Forelimb muscle (tissue), 1 donor: ENCODE measurements at regions not wholly inside any gene's neighbourhood (a gene's known extent, or its start where the extent isn't known, plus 50 kb on each side); places are given as distances from the start of the nearest gene placed in this dataset.

Experiments used
- DNase-seq: peaks from one replicate; pipeline ENCODE4 v3.0.0-alpha.2; 2013; ENCODE audit warnings: low read depth

GRCh38 chr9:105860516-105860915 is 166.2 kb downstream of the TMEM38B start:
- DNase-seq, result no peak

DNA sequence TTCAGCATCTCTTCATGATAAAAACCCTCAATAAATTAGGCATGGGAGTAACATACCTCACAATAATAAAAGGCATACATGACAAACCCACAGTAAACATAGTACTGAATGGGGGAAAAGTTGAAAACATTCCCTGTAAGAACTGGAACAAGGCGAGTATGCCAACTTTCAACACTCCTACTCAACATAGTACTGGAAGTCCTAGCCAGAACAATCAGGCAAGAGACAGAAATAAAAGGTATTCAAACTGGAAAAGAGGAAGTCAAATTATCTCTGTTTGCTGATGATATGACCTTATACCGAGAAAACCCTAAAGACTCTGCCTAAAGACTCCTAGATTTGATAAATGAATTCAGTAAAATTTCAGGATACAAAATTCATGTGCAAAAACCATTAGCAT is 167.6 kb downstream of the TMEM38B start:
- no peak for DNase-seq

- DNase-seq, result no peak
Measured at GRCh38 chr9:105864248-105864898, 170.0 kb downstream of the TMEM38B start.

DNA sequence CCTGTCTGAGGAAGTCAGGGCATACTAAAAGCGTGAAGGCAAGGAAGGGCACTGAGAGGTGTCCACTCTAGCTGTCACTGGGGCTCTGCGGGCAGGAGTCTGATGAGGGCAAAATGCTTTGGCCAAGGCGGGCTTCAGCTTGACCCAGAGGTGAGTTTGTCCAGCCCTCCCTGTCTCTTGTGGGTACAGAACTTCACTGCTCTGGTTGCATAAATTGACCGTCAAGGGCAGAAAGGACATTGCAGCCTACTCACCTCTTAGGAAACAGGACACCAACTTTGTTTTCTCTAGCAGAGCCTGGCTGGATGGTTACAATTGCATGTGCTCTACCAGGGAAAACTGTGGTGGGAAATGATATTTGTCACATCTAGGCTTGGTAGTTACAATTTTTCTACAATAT is 170.9 kb downstream of the TMEM38B start:
- no peak for DNase-seq

GRCh38 chr9:105871540-105871939 is 177.2 kb downstream of the TMEM38B start:
- no peak for DNase-seq

GRCh38 chr9:105873801-105874200 is 179.5 kb downstream of the TMEM38B start:
- no peak for DNase-seq

GRCh38 chr9:105877721-105878120 is 183.4 kb downstream of the TMEM38B start:
- DNase-seq, result no peak

DNA sequence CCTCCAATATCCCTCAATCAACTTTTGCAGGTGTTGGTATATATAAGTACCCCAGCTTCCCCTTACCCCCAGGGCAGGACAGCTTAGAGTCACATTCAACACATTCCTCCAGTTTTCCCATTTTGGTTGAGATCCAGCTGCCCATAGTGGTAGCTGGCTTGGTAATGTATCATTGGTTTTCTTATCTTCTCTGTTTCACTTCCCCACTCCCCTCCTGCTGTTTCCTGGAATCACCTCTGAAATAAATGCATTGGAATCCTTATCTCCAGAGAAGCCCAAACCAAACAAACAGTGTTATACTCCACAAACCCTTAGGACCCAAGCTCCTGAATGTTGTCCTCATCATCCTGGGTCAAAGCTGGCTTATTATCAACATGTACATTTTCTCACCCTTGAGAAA is 184.8 kb downstream of the TMEM38B start:
- DNase-seq, result no peak

DNA sequence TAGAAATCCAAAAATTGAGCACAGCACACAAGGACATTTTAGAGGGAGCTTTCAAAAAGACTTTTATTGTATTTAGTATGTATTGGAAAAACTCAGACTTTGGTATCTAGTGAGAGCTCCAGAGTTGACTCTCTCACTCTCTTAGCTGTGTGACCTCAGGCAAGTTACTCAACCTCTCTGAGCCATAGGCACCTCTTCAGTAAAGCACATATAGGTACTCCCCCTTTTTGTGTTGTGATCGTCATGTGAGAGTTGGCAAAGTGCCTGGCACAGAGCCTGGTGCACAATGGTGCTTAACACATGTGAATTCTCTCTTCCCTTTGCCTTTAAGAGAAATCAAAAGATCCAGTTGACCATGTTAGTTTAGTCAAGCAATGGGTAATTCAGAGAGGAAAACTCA is 186.2 kb downstream of the TMEM38B start:
- DNase-seq, result no peak

GRCh38 chr9:105881021-105881420 is 186.7 kb downstream of the TMEM38B start:
- no peak for DNase-seq

DNA sequence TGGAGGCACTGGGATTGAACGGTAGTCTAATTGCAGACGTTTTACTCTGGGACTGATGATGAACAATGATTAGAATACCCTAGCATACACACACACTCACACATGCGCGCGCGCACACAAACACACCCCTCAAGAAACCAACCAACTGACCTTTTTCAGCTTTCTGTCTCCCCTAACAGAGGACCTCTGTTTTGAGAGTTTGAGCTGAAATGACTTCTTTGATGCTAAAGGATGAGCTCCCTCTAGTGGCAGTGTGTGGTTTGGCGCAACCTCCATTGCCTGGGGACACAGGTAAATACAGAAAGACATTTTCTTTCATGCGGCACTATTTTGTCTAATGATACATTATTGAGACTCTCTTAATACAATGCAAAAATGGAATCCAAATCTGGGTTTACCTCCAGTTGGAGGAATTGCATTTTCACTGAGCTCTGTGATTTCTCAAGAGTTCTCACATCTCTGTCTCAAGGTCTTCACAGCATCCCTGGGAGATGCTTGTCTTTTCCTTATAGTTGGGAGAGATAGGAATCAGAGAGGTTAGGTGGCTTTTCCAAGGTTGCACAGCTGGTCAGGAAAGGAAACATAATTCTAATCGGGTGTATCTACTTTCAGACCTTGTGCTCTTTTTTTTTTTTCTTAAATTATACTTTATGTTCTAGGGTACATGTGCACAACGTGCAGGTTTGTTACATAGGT is 187.5 kb downstream of the TMEM38B start:
- DNase-seq, result peak; percentile 5

- DNase-seq, result no peak
Measured at GRCh38 chr9:105883847-105884246, 189.5 kb downstream of the TMEM38B start.

- no peak for DNase-seq
Measured at GRCh38 chr9:105884416-105884815, 190.1 kb downstream of the TMEM38B start.

- DNase-seq, result no peak
Measured at GRCh38 chr9:105886136-105886535, 191.8 kb downstream of the TMEM38B start.

DNA sequence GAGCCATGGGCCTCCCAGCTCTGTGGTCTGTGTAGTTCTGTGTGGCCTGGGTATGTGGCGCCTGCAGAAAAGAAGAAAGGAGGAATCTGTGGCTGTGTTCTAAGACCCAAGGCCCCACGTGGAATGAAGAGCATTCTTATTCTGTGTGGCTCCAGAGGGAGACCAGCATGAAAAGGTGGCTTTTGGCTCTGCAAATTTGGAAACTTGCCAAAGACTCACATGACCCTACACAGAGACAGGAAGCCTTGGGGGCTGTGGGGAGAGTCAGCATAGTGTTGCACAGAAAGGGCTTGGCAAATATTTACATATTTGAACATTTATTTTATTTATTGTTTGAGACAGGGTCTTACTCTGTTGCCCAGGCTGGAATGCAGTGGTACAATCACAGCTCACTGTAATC is 193.3 kb downstream of the TMEM38B start:
- no peak for DNase-seq

- DNase-seq, result no peak
Measured at GRCh38 chr9:105890046-105890822, 195.9 kb downstream of the TMEM38B start.

DNA sequence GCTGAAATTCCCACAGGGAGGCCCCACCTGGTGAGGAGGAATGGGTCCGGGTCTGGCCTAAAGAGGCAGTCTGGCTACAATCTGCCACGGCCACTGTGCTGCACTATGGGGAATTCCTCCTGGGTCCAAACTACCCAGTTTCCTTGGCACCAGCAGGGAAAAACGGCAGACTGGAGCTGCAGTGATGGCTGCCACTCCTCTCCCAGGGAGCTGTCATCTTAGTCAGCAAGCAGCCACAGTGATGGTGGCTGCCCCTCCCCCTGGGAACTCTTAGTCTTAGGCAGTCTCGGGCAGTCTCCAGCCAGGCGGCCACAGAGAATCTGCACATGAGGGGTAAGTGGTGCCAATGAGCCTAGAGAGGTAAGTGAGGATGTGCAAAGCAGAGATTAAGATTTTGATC is 205.8 kb downstream of the TMEM38B start:
- no peak for DNase-seq

GRCh38 chr9:105901514-105902109 is 207.3 kb downstream of the TMEM38B start:
- peak; percentile 29 for DNase-seq

GRCh38 chr9:105908069-105908468 is 213.7 kb downstream of the TMEM38B start:
- DNase-seq, result no peak

DNA sequence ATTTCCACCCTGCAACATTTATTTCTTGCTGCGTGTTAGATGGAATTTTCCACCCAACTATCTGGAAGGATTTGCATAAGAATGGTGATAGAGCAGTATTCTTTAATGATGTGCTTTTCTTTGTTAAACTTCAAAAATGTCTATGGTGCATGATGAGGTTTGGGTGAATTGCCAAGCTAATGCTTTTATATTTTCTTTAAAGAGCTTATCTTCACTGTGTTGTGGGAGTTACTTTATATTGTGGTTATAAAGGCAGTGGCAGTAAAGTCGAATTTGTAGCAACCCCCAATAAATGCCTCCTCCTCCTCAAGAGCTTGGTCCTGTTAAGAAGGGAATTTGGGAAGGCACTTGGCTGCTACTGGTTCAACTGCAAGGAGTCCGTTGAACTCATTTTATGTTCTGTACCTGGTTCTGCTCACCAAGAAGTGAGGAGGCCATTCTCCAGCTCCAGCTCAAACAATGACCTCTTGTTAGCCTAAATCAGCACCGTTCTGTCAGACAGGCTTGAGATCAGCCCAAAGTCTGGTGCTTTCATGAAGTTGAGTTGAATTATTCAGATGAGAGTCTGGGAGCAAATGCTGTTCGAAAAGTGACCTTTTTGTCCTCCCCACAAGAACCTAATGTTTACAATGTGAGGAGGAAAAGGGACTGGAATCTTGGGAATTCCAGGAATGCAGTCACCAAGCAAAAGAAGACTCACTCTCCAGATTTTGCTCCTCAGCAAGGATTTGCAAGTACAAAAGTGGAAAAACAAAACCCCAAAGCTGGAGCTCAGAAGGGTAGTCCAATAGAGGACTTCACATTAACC is 217.0 kb downstream of the TMEM38B start:
- DNase-seq, result no peak

- DNase-seq, result no peak
Measured at GRCh38 chr9:105912157-105912862, 218.0 kb downstream of the TMEM38B start.
